Uterus (tissue), 3 donors: ENCODE measurements at regions not wholly inside any gene's neighbourhood (a gene's known extent, or its start where the extent isn't known, plus 50 kb on each side); places are given as distances from the start of the nearest gene placed in this dataset.

Source experiments
- DNase-seq, 2 donors: peaks; one replicate each; pipeline ENCODE4 v3.0.0-alpha.2; 2019 to 2020
- H3K27ac ChIP-seq, 2 donors: fragments of 200-600 bp; sonication (generic); 1 replicate in 1 of 2; 2 replicates in 1 of 2; pipeline ENCODE4 v1.5.1; 2016 to 2018
- H3K27me3 ChIP-seq, 2 donors: fragments of 200-600 bp; sonication (generic); one replicate each; pipeline ENCODE4 v1.5.1; 2018 to 2019; ENCODE audit warnings: control low read depth in 1 of 2
- H3K36me3 ChIP-seq, 2 donors: fragments of 200-600 bp; sonication (generic); one replicate each; pipeline ENCODE4 v1.5.1; 2019; ENCODE audit warnings: control low read depth in 1 of 2
- H3K4me1 ChIP-seq, 2 donors: fragments of 200-600 bp; sonication (generic); one replicate each; pipeline ENCODE4 v1.5.1; 2018 to 2019; ENCODE audit warnings: control low read depth in 1 of 2
- H3K4me3 ChIP-seq, 2 donors: fragments of 200-600 bp; sonication (generic); 1 replicate in 1 of 2; 2 replicates in 1 of 2; pipeline ENCODE4 v1.5.1; 2018 to 2019; ENCODE audit warnings: mild to moderate bottlenecking in 1 of 2
- H3K9me3 ChIP-seq, 2 donors: fragments of 200-600 bp; sonication (generic); one replicate each; pipeline ENCODE4 v1.5.1; 2019; ENCODE audit warnings: control low read depth in 1 of 2
- CTCF ChIP-seq, 4 experiments: fragments of 200-600 bp in 2 of 4; fragments of 450-650 bp in 2 of 4; sonication (generic) in 2 of 4; IDR thresholded peaks; one replicate each; pipeline ENCODE4 v1.5.1; 2016 to 2019; ENCODE audit warnings: antibody characterized with exemption in 4 of 4, mild to moderate bottlenecking in 2 of 4, moderate library complexity in 1 of 4
- POLR2A ChIP-seq, 2 donors: fragments of 450-650 bp; IDR thresholded peaks; one replicate each; pipeline ENCODE4 v1.6.1; 2016; ENCODE audit warnings: antibody characterized with exemption in 2 of 2, mild to moderate bottlenecking in 1 of 2, moderate library complexity in 1 of 2
- intact Hi-C: fragments of 100-400 bp; cut with DNase I; formaldehyde crosslinking; loops from one replicate; pipeline ENCODE4 v1.15.1; 2023; ENCODE audit warnings: low total_unique reads
- donor health status: DM: yes; HTN: yes; CAD: no.

GRCh38 chr1:38231941-38232340 is 185.3 kb upstream of the POU3F1 start:
- Histone ChIP-seq H3K9me3 (no peaks in the 10 kb centered on the region), H3K27me3 (no peaks in the 10 kb centered on the region), H3K27ac (no peak overlapping the region), H3K4me3 (no peak overlapping the region), H3K36me3 (no peaks in the 10 kb centered on the region), H3K4me1 (no peaks in the 10 kb centered on the region)
- TF ChIP-seq POLR2A (IDR thresholded peaks at IDR 0.05) (no peak), CTCF (IDR thresholded peaks at IDR 0.05) (no peak)
- no peak for DNase-seq
- intact Hi-C loops, result no loop called here

- Histone ChIP-seq H3K4me1 (no peaks in the 10 kb centered on the region), H3K9me3 (no peaks in the 10 kb centered on the region), H3K27ac (no peak overlapping the region), H3K36me3 (no peaks in the 10 kb centered on the region), H3K27me3 (no peaks in the 10 kb centered on the region), H3K4me3 (no peak overlapping the region)
- intact Hi-C loops, result no loop called here
- TF ChIP-seq CTCF (IDR thresholded peaks at IDR 0.05) (no peak), POLR2A (IDR thresholded peaks at IDR 0.05) (no peak)
- DNase-seq, result no peak
These were observed 182.1 kb upstream of the POU3F1 start for GRCh38 chr1:38228718-38229117.

- Histone ChIP-seq H3K36me3 (no peaks in the 10 kb centered on the region), H3K27me3 (no peaks in the 10 kb centered on the region), H3K27ac (no peak overlapping the region), H3K4me3 (no peak overlapping the region), H3K4me1 (no peaks in the 10 kb centered on the region), H3K9me3 (no peaks in the 10 kb centered on the region)
- TF ChIP-seq POLR2A (IDR thresholded peaks at IDR 0.05), result no peak
- TF ChIP-seq CTCF (IDR thresholded peaks at IDR 0.05), result no peak
- DNase-seq, result no peak
- intact Hi-C loops, result no loop called here
These were observed 179.2 kb upstream of the POU3F1 start for GRCh38 chr1:38225745-38226144.

- TF ChIP-seq POLR2A (IDR thresholded peaks at IDR 0.05) (no peak), CTCF (IDR thresholded peaks at IDR 0.05) (no peak)
- no peaks in the 10 kb centered on the region for H3K36me3 ChIP-seq
These were observed 176.8 kb upstream of the POU3F1 start for GRCh38 chr1:38223391-38223790.

GRCh38 chr1:38222891-38223290 is 176.3 kb upstream of the POU3F1 start:
- DNase-seq, result no peak
- no peak overlapping the region for H3K27ac ChIP-seq
- TF ChIP-seq POLR2A (IDR thresholded peaks at IDR 0.05) (no peak), CTCF (IDR thresholded peaks at IDR 0.05) (no peak)
- H3K4me1 ChIP-seq, result no peaks in the 10 kb centered on the region
- H3K36me3 ChIP-seq, result no peaks in the 10 kb centered on the region
- no peak overlapping the region for H3K4me3 ChIP-seq
- no peaks in the 10 kb centered on the region for H3K9me3 ChIP-seq
- intact Hi-C loops, result no loop called here
- no peaks in the 10 kb centered on the region for H3K27me3 ChIP-seq

More at GRCh38 chr1:38223391-38223790, 176.8 kb upstream of the POU3F1 start:
- H3K9me3 ChIP-seq, result no peaks in the 10 kb centered on the region
- intact Hi-C loops, result no loop called here
- no peak overlapping the region for H3K27ac ChIP-seq
- no peak for DNase-seq
- no peaks in the 10 kb centered on the region for H3K27me3 ChIP-seq
- no peaks in the 10 kb centered on the region for H3K4me1 ChIP-seq
- H3K4me3 ChIP-seq, result no peak overlapping the region
